H9 (cell line): ENCODE measurements at regions not wholly inside any gene's neighbourhood (a gene's known extent, or its start where the extent isn't known, plus 50 kb on each side); places are given as distances from the start of the nearest gene placed in this dataset.

Experiments used
- DNase-seq: peaks from one replicate; pipeline ENCODE4 v3.0.0-alpha.2; 2017
- H2AFZ ChIP-seq: one replicate; pipeline ENCODE4 v1.6.1; 2013; ENCODE audit warnings: mild to moderate bottlenecking, low read length, control low read depth, moderate library complexity
- H2AK5ac ChIP-seq: 2 replicates; pipeline ENCODE4 v1.6.1; 2013; ENCODE audit warnings: low read length, control low read depth, mixed read lengths; ENCODE audit not compliant: insufficient read length
- H2BK120ac ChIP-seq: one replicate; pipeline ENCODE4 v1.6.1; 2013; ENCODE audit warnings: low read depth, mild to moderate bottlenecking, low read length, control low read depth, inconsistent platforms; ENCODE audit not compliant: poor library complexity, severe bottlenecking
- H2BK12ac ChIP-seq: 2 replicates; pipeline ENCODE4 v1.6.1; 2013; ENCODE audit warnings: low read length, control low read depth, mixed read lengths, low read depth; ENCODE audit not compliant: insufficient read length
- H2BK15ac ChIP-seq: 2 replicates; pipeline ENCODE4 v1.6.1; 2013; ENCODE audit warnings: low read depth, low read length, control low read depth
- H2BK20ac ChIP-seq: one replicate; pipeline ENCODE4 v1.6.1; 2013; ENCODE audit warnings: low read depth, mild to moderate bottlenecking, low read length, control low read depth, inconsistent platforms; ENCODE audit not compliant: poor library complexity, severe bottlenecking
- H2BK5ac ChIP-seq: 2 replicates; pipeline ENCODE4 v1.6.1; 2013; ENCODE audit warnings: low read length, control low read depth, mixed read lengths; ENCODE audit not compliant: insufficient read length
- H3K14ac ChIP-seq: 2 replicates; pipeline ENCODE4 v1.6.1; 2013; ENCODE audit warnings: low read length, control low read depth; ENCODE audit not compliant: insufficient read depth
- H3K18ac ChIP-seq: 2 replicates; pipeline ENCODE4 v1.6.1; 2013; ENCODE audit warnings: low read depth, mild to moderate bottlenecking, mixed read lengths, low read length, control low read depth; ENCODE audit not compliant: insufficient read length
- H3K23ac ChIP-seq: 2 replicates; pipeline ENCODE4 v1.6.1; 2013; ENCODE audit warnings: low read length, control low read depth, mixed read lengths, low read depth; ENCODE audit not compliant: insufficient read length
- H3K23me2 ChIP-seq: 2 replicates; pipeline ENCODE4 v1.6.1; 2013; ENCODE audit warnings: low read depth, mild to moderate bottlenecking, mixed read lengths, low read length, control low read depth; ENCODE audit not compliant: insufficient read length, poor library complexity, severe bottlenecking
- H3K27ac ChIP-seq: 2 replicates; pipeline ENCODE4 v1.5.1; 2013; ENCODE audit warnings: low read length, control low read depth, mixed read lengths, low read depth; ENCODE audit not compliant: insufficient read length
- H3K27me3 ChIP-seq: 2 replicates; pipeline ENCODE4 v1.6.1; 2013; ENCODE audit warnings: low read length, control low read depth, inconsistent platforms; ENCODE audit not compliant: insufficient read depth
- H3K4ac ChIP-seq: 2 replicates; pipeline ENCODE4 v1.6.1; 2013; ENCODE audit warnings: low read depth, mild to moderate bottlenecking, control low read depth, inconsistent platforms, low read length, moderate library complexity
- H3K4me1 ChIP-seq: 2 replicates; pipeline ENCODE4 v1.6.1; 2013; ENCODE audit warnings: low read length, control low read depth, inconsistent platforms; ENCODE audit not compliant: insufficient read depth
- H3K4me2 ChIP-seq: 2 replicates; pipeline ENCODE4 v1.6.1; 2013; ENCODE audit warnings: low read length, control low read depth, mixed read lengths; ENCODE audit not compliant: insufficient read length, insufficient read depth
- H3K56ac ChIP-seq: 2 replicates; pipeline ENCODE4 v1.6.1; 2013; ENCODE audit warnings: low read depth, mild to moderate bottlenecking, mixed read lengths, low read length, control low read depth; ENCODE audit not compliant: insufficient read length
- H3K79me1 ChIP-seq: 2 replicates; pipeline ENCODE4 v1.6.1; 2013; ENCODE audit warnings: low read depth, mild to moderate bottlenecking, moderate library complexity, low read length, control low read depth, inconsistent platforms; ENCODE audit not compliant: insufficient read depth, poor library complexity, severe bottlenecking
- H3K79me2 ChIP-seq: 2 replicates; pipeline ENCODE4 v1.6.1; 2013; ENCODE audit warnings: low read length, control low read depth, inconsistent platforms; ENCODE audit not compliant: insufficient read depth
- H3K9ac ChIP-seq: 2 replicates; pipeline ENCODE4 v1.6.1; 2013; ENCODE audit warnings: low read length, control low read depth, mixed read lengths; ENCODE audit not compliant: insufficient read length; ENCODE audit errors: extremely low read depth
- H3K9me3 ChIP-seq: one replicate; pipeline ENCODE4 v1.6.1; 2013; ENCODE audit warnings: low read depth, low read length, inconsistent platforms; ENCODE audit not compliant: control insufficient read depth
- H3T11ph ChIP-seq: one replicate; pipeline ENCODE4 v1.6.1; 2013; ENCODE audit warnings: mild to moderate bottlenecking, low read length, control low read depth, inconsistent platforms
- H4K20me1 ChIP-seq: one replicate; pipeline ENCODE4 v1.6.1; 2013; ENCODE audit not compliant: control insufficient read depth, insufficient read length, insufficient read depth
- H4K5ac ChIP-seq: 2 replicates; pipeline ENCODE4 v1.6.1; 2013; ENCODE audit warnings: low read depth, mild to moderate bottlenecking, mixed read lengths, low read length, control low read depth; ENCODE audit not compliant: insufficient read length
- H4K8ac ChIP-seq: replicated peaks from 2 replicates; pipeline ENCODE4 v1.6.1; 2013; ENCODE audit warnings: low read length, control low read depth, mixed read lengths, low read depth; ENCODE audit not compliant: insufficient read length
- H4K91ac ChIP-seq: 2 replicates; pipeline ENCODE4 v1.6.1; 2013; ENCODE audit warnings: low read depth, mild to moderate bottlenecking, moderate library complexity, mixed read lengths, low read length, control low read depth; ENCODE audit not compliant: insufficient read length
- H3K27ac Mint-ChIP-seq, 3 experiments: 2 replicates in 2 of 3; 3 replicates in 1 of 3; pipeline ENCODE4 v1.8.0; 2020 to 2021; ENCODE audit warnings: mixed read lengths in 3 of 3, mild to moderate bottlenecking in 1 of 3, moderate library complexity in 1 of 3
- H3K27me3 Mint-ChIP-seq: 2 replicates; pipeline ENCODE4 v1.8.0; 2021; ENCODE audit warnings: low read depth, mild to moderate bottlenecking, moderate library complexity, mixed read lengths
- H3K36me3 Mint-ChIP-seq, 3 experiments: 2 replicates in 2 of 3; 3 replicates in 1 of 3; pipeline ENCODE4 v1.8.0; 2020 to 2021; ENCODE audit warnings: low read depth in 3 of 3, mixed read lengths in 3 of 3; ENCODE audit not compliant: insufficient read depth in 1 of 3
- H3K4me1 Mint-ChIP-seq, 2 experiments: 2 replicates each; pipeline ENCODE4 v1.8.0; 2020; ENCODE audit warnings: mixed read lengths in 2 of 2
- H3K4me3 Mint-ChIP-seq, 2 experiments: 2 replicates in 1 of 2; 3 replicates in 1 of 2; pipeline ENCODE4 v1.8.0; 2020 to 2021; ENCODE audit warnings: mild to moderate bottlenecking in 2 of 2, mixed read lengths in 2 of 2, moderate library complexity in 1 of 2
- H3K9me3 Mint-ChIP-seq, 2 experiments: 2 replicates in 1 of 2; 3 replicates in 1 of 2; pipeline ENCODE4 v1.8.0; 2020; ENCODE audit warnings: mild to moderate bottlenecking in 2 of 2, mixed read lengths in 2 of 2, moderate library complexity in 1 of 2
- CTCF ChIP-seq: fragments of 200-600 bp; sonication (generic); conservative IDR thresholded peaks from 3 replicates; pipeline ENCODE4 v1.8.0; 2021; ENCODE audit warnings: antibody characterized with exemption, mild to moderate bottlenecking
- WGBS: extraction: QIAGEN DNeasy Blood & Tissue Kit; methylation state at CpG from one replicate; pipeline ENCODE4 v1.1.7; 2013; ENCODE audit warnings: missing lambda C conversion rate, low lambda C conversion rate, mixed read lengths; ENCODE audit not compliant: insufficient read length; ENCODE audit errors: extremely low coverage; 5-methylcytosine and 5-hydroxymethylcytosine counted together

GRCh38 chr18:75857558-75857957, 430.1 kb upstream of the SMIM21 start:
- no peak overlapping the region for H3K4me2 ChIP-seq
- WGBS, result no CpG with 5 or more reads among the region's 6 CpGs
- H3K9me3 Mint-ChIP-seq, result no peaks in the 10 kb centered on the region

More at GRCh38 chr18:75857558-75857957, 430.1 kb upstream of the SMIM21 start:
- Histone ChIP-seq H3K27ac (no peak overlapping the region), H3K18ac (no peak overlapping the region), H4K8ac (no peak overlapping the region), H3K79me1 (no peaks in the 10 kb centered on the region), H3K9me3 (no peaks in the 10 kb centered on the region), H3K4ac (no peak overlapping the region), H3K23me2 (no peaks in the 10 kb centered on the region), H3K56ac (no peak overlapping the region), H4K20me1 (no peaks in the 10 kb centered on the region), H3K27me3 (no peaks in the 10 kb centered on the region), H2AK5ac (no peak overlapping the region), H2BK5ac (no peak overlapping the region), H3K9ac (no peak overlapping the region), H2BK12ac (no peak overlapping the region), H4K5ac (no peak overlapping the region), H2BK15ac (no peak overlapping the region), H3T11ph (no peak overlapping the region), H3K4me1 (no peaks in the 10 kb centered on the region), H4K91ac (no peak overlapping the region), H3K23ac (no peak overlapping the region), H2BK20ac (no peak overlapping the region), H3K14ac (no peak overlapping the region), H2BK120ac (no peak overlapping the region), H2AFZ (no peak overlapping the region), H3K79me2 (no peaks in the 10 kb centered on the region)
- TF ChIP-seq CTCF, result no peak
- H3K4me3 Mint-ChIP-seq, result no peak overlapping the region
- H3K4me1 Mint-ChIP-seq, result no peaks in the 10 kb centered on the region
- H3K36me3 Mint-ChIP-seq, result peaks cover 0 to 3% (median 0%) of the 10 kb centered on the region in 3 experiments; a peak in 2 of 7 replicates
- no peak for DNase-seq
- no peak overlapping the region for H3K27ac Mint-ChIP-seq
- no peaks in the 10 kb centered on the region; the same call in 1 of the 2 replicates for H3K27me3 Mint-ChIP-seq
